GM19452 (cell line): ENCODE measurements at regions not wholly inside any gene's neighbourhood (a gene's known extent, or its start where the extent isn't known, plus 50 kb on each side); places are given as distances from the start of the nearest gene placed in this dataset.
A peak's percentile ranks its signal among the peaks of the same experiment; 100 is the strongest.

Source experiments
- ATAC-seq: cut with Tn5 transposase; IDR thresholded peaks from one replicate; pipeline ENCODE4 v1.9.1; 2021; ENCODE audit not compliant: unreplicated experiment

DNA sequence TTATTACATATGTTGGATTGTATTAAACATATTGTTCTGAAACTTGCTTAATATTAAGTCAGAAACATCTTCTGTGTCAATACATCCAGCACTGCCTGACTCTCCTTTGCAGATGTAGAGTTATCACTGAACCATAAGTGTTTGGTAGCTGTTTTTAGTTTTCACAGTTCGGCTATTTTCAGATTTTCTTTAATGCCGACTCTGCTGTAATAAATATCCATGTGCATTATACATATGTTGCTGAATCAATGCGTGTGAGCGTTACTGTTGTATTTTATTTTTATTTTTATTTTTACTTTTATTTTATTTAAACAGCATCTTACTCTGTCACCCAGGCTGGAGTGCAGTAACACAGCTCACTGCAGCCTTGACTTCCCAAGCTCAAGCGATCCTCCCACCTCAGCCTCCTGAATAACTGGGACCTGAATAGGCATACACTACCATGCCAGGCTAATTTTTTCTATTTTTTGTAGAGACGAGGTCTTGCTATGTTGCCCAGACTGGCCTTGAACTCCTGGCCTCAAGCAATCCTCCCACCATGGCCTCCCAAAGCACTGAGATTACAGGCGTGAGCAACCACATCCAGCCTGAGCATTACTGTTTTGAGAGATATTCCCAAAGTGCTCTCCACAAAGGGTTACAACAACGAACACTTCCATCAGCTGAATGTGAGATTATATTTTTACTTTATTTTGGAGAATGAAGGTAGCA, 50.7 kb upstream of the NOCT start:
- no peak for ATAC-seq

DNA sequence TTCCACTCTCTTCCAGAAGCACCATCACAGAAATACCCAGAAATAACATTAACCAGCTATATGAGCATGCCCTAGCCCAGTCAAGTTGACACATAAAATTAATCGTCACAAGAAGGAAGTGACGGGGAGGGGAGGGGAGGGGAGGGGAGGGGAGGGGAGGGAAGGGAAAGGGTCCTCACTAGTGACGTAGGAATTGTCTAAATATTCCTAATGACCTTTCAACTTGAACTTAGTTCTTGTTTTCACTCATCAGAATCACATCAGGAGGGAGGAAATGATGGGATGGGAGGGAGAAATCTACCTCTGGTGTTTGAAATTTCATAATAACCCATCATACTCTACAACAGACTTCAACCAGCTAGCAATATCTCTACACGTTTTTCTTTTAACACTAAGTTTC, 52.2 kb upstream of the NOCT start:
- no peak for ATAC-seq

DNA sequence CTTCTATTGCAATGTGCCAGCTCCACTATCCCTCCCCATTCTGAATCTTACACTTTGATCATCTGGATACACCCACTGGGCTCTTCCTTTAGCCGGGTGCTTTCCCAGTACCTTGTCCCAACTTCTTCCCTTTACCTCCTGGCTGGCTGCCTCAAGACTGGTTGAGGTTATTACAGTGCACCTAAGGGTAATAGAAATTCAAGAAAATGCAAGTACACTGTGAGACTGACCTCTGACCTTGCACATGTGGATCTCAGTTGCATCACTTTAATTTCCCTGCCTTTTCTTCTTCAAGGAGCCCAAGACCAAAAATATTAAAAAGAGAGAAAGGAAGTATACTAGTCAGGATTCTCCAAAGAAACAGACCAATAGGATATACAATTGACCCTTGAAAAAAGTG, 53.9 kb upstream of the NOCT start:
- no peak for ATAC-seq

DNA sequence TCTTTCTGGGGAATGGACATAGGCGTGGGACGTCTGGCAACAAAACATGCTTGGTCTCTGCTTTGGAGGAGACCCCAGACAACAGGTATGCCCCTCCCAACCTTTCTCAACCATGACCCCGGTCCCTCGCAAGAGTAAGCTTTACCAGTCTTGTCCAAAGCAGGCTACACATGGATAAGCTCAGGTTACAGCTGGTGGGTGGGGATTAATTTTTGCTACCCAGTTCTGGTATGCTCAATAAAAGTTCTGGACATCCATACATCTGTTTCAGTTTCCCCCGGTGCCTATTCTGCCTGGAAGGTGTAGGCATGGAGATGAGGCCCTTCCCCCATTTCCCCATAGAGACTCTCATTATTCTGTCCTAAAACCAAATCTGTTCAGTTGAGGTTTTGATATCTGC, 54.5 kb upstream of the NOCT start:
- no peak for ATAC-seq

DNA sequence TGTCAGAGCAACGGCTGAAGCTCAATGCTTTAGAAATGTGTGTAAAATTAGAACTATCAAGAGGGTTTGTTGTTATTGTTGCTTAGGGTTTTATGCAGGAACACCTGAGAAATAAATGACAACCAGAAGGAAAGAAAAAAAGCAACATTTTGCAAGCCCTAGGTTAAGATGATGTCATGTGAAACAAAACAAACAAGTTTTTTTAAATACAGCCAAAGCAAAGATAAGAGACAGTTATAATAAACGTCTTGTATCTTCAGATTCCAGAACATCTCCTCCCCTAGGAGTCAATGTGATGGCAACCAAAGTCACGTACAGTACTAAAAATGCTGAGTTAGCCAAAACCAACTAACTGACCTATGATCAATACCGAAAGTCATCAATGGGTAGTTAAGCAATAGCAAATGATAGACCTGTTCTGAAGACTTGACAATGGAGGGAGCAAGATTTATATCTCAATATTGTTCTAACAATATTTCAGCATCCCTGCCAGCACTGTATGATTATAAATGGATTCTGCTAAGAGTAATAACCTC, 55.3 kb upstream of the NOCT start:
- ATAC-seq, result no peak

DNA sequence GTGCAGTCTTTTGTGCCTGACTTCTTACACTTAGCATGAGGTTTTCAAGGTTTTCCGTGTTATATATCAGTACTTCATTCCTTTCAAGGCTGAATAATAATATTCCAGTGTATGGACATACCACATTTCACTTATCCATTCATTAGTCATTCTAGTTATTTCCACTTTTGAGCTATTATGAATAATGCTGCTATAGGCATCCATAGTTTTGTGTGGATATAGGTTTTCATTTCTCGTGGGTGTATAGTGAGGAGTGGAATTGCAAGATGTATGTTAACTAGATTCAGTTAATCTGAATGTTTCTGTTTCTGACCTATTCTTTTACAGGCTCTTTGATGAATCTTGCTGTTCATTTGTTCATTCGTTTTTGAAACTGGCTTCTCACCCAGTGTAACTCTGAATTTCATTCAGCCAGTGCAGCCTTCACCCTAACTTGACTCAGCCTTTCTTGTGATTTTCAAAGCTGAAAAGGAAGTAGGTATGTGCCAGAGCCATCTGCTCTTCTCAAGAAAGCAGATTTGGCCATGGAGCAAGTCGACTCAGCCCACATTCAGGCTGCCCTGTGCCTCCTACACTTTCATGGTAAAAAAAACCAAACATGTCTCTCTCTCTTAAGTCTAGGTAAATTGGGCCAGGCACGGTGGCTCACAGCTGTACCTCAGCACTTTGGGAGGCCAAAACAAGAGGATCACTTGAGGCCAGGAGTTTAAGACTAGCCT, 56.3 kb upstream of the NOCT start:
- no peak for ATAC-seq

DNA sequence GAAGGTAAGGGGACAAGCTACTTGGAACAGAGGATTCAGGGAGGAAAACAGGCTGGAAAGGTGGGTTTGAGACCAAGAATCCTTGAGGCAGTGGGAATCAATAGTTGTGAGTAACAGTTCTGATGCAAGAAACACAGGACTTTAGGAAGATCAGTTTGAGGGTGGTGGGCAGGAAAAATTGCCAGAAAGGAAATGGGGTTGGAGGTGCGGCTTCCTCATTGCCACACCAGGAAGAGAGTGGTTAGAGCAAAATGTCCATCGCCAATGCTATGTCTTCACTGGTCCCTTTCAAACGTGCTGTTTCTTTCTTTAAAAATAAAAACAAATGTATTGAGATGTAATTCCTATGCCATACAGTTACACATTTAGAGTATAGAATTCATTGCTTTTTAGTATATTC, 57.1 kb upstream of the NOCT start:
- ATAC-seq, result no peak

DNA sequence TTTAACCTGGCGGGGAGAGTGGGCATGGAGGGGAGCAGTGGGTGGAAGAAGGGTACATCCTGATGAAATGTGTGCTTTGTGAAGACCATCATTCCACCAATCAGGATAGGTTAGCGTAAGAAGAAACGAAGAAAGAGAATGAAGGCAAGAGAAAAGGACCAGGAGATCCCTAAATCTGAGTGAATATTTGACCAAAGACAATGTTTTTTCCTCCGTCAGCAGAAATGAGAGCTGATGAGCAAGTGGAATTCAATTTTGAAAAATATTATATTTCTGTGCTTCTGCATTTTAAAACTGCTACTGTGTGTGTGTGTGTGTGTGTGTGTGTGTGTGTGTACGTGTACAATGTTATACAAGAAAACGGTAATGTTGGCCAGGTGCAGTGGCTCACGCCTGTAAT, 58.3 kb upstream of the NOCT start:
- no peak for ATAC-seq

DNA sequence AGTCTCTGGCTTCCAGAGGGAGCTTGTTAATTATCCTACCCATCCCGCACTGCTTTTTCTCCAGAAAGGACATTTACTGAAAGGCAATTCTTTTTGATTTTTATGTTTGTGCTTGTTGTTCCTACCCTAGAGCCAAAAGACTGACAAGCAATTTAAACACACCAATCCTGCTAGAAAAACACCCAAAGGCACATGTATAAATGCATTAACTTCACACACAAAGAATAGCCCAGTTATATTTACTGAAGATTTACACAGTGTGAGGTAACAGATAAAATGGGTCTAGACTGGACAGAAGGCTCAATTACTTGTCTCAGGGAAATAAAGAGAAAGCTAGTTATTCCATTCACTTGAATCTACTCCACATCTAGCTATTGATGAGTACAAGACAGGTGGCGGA, 61.2 kb upstream of the NOCT start:
- ATAC-seq, result no peak

DNA sequence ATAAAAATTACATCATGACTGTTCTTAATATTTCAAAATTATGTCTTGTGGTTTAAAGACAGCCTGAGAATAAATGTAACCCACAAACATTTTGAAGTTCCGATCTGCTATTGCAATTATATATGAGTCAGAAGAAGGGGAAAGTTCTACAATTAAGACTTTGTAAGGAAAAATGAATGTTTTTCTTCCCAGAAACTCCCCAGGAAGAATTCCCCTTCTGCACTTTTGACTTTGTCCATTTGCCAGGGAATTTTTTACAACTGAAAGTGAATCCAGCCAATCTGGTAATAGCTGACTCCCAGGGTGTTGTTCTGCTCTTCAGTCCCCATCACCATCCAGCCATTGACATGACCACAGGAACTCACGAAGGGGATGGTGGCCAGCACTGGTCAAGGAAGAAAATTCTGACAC, 61.6 kb upstream of the NOCT start:
- no peak for ATAC-seq

DNA sequence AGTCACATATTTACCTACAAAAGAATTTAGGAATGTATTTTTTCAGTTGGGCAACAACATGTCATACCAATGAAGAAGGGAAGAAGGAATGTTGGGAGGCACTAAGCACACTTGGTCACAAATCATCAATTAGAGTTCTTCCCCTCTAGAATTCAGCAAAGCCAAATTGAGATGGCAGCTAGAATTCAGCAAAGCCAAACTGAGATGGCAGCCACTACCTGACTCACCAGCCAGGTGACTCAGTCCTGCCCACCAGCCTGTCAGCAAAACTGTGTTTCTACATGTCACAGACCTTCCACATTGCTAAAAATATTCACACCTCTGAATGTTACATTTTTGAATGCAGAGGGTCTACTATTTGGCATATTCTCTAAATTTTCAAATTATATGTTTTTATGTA, 63.2 kb upstream of the NOCT start:
- ATAC-seq, result no peak

DNA sequence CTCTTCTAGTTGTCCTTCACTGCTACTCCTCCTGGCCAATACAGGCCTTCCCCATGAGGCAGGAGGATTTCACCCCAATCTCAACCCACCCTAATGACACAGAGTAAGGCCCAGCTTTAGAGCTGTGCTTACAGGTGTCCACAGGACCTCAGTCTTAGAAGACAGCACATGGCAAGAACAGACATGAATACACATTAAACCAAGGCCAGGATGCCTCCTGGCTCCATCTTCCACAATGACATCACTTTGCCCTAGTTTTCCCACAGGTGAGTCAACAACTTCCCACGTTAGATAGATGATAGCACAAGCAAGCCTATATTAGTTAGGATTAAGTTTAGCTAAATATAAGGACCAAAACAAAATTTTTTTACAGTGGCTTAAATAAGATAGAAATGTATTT, 63.8 kb upstream of the NOCT start:
- no peak for ATAC-seq

DNA sequence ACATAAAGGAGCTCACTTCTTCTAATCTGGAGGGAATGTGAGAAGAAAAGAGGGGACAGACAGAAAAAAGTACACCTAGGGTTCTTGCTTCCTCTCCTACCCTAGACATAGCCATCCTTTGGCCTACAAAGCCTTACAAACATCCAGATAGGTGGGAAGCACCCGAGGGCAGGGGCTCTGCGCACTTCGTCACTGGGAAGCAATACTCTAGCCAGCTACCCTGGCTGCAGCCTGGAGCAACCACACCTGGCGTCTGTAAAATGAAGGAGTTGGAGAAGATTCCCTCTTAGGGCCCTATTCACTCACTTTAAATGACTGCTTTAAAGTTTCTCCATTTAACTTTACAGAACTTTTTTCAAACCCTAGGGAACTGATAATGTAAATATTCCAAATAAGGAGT, 65.7 kb upstream of the NOCT start:
- ATAC-seq, result no peak

DNA sequence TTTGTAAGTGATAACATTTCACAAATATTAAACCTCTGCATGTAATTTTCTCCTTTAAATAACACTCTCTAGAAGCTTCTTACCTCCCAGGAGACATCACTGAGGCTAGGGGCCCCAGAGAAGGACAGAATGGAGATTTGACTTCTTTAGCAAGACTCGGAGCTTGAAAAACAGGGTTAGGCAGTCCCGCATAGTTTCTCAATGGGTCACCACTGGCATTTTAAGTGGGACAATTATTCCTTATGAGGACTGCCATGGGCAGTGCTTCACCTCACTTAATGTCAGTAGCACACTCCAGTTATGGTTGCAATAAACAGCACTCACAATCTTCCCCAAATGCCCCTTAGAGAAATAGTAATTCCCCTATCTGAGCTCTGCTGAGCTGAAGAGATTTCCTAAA, 66.7 kb upstream of the NOCT start:
- ATAC-seq, result no peak

DNA sequence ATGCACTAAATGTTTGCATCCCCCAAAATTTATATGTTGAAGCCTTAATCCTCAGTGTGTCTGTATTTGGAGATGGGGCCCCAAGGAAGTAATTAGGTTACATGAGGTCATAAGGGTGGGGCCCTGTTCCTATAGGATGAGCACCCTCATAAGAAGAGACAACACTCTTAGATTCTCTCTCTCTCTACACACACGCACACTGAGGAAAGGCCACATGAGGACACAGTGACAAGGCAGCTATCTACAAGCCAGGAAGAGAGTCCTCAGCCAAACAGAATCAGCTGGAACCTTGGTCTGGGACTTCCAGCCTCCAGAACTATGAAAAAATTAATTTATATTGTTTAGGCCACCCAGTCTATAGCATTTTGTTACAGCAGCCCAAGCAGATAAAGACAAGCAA, 69.3 kb upstream of the NOCT start:
- ATAC-seq, result no peak

DNA sequence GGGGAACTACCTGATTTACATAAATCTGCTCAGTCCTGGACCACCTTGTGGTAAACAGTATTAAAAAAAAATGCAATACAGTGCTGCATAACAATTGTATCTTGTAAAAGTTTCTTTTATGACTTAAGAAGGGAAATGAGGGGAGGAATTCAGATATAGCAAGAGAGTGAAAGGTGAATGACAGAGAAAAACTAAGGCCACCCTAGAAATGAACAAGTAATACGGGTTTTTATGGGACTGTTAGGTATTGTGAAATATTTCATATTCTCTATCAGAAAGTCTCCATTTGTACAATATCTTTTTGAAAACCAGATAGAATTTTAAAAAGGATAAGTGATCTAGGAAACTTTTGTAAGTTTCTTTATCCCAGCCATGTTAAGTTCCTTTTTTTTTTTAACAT, 69.7 kb upstream of the NOCT start:
- no peak for ATAC-seq

DNA sequence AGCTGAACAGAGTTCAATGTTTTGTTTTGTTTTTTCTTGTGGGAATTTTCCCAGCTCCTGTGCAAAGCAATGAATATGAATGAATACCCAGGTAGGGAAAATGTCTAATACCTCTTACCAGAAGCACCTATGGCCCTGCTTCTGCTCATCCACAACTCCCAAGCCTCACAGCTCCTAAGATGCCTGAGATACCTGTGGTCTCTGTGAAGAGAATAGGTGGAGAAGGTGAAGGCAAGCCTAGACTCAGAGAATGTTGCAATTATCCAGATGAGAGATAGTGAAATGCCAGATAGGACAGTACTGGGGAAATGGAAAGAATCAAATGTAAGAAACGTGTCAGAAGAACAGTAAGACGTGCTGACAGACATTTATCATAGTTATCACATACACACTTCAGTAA, 70.2 kb upstream of the NOCT start:
- no peak for ATAC-seq

DNA sequence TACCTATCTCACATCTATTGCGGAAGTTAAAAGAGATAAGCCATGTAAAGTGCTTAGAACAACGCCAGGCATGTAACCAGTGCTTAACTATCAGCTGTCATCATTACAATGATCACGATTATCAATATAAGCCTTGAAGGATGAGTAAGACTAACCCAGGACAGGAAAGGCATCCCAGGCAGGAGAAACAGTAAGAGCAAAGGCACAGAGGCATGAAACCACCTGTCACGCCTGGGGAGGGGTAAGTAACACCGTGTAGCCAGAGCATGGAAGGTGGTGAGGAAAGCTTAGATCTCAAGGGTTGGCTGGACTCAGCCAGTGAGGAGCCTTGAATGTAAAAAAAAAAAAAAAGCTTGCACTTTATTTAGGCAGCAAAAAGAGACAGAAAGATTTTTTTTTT, 71.7 kb upstream of the NOCT start:
- ATAC-seq, result no peak

DNA sequence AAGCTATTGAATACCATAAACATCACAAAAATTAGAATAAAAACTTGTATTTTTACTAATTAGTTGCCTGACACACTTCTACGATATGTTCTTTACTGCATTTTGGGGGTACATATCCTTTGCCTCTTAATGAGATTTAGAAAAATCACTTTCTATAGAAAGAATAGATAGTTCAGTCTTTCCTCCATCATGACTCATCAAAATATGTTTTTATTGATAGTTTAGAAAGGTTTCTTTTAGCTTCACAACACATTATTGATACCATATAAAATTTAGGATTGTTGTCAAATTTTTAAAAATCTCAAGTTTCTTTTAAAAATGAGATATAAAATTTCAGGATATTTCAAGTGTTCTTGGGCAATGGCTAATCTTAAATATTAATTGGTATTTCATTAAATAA, 74.5 kb upstream of the NOCT start:
- ATAC-seq, result no peak

DNA sequence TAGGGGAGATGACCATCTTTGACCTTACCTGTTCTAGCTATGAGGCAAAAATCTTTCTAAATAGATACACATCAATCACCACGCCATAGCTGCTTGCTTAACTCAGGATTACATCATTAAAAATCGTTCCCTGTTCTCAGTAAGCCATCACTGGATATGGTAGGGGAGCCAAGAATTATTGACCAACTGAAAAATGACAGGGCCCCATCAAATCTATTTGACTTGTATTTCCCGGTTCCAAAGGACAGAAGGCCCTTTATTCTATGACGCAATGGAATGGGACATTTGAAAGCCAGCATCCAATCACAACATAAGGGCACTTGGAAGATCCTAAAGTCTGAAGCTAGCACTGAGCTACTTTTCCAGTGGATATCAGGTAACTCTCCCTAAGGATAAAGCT, 75.6 kb upstream of the NOCT start:
- ATAC-seq, result no peak

DNA sequence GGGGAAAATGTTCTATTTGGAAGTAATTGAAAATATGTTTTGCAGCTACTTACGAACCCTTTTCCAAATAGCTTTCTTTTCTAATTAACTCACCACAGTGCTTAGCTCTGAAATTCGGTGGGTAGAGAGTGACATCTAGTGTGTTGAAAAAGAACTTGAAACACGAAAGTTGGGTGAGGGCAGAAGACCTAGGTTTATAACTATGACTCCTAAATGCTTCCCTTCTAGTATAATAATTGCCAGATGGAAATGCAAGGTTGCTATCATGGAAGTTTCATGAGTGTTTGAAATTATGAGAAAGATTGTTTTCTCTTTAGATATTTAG, 77.3 kb upstream of the NOCT start:
- ATAC-seq, result peak; percentile 87

DNA sequence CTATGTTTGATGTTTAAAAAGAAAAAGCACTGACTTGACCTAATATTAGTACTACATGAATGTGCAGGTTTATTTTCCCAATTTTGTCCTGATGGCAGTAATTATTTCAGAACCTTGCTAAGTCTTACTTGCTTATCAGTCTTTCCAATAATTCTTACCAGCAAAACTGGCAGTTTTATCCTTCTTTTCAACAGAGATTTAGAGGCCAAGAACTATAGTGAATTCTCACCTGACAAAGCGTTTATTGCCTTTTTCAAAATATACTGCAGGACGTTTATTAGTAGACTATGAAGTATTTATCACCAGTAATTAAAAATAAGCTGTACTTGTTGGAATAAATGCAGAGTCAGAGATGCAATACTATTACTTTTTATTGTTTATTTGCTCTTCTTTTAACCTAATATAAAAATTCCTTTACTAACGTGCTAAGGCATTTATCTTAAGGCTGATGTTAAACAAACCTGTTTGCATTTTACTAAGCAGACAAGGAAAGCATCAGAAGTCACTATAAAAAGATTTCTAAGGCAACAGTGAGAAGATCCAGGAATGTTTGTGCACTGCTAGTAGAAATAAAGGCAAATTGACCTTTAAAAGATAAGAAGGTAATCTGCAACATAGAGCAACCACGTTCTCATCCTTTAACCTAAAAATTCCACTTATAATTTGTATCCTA, 80.3 kb upstream of the NOCT start:
- ATAC-seq, result no peak
